Left ventricle myocardium inferior (tissue), 1 donor: ENCODE measurements at regions not wholly inside any gene's neighbourhood (a gene's known extent, or its start where the extent isn't known, plus 50 kb on each side); places are given as distances from the start of the nearest gene placed in this dataset.

Experiments used
- DNase-seq: peaks from one replicate; pipeline ENCODE4 v3.0.0-alpha.2; 2020
- H3K27ac ChIP-seq: fragments of 200-600 bp; replicated peaks from 2 replicates; pipeline ENCODE4 v1.8.0; 2021
- H3K27me3 ChIP-seq: fragments of 200-600 bp; 2 replicates; pipeline ENCODE4 v1.8.0; 2021; ENCODE audit warnings: low read depth
- H3K36me3 ChIP-seq: fragments of 200-600 bp; 2 replicates; pipeline ENCODE4 v1.8.0; 2021
- H3K4me1 ChIP-seq: fragments of 200-600 bp; 2 replicates; pipeline ENCODE4 v1.8.0; 2021
- H3K4me3 ChIP-seq: fragments of 200-600 bp; 2 replicates; pipeline ENCODE4 v1.8.0; 2021; ENCODE audit warnings: mild to moderate bottlenecking, moderate library complexity
- H3K9me3 ChIP-seq: fragments of 200-600 bp; replicated peaks from 2 replicates; pipeline ENCODE4 v1.8.0; 2021
- intact Hi-C: fragments of 100-400 bp; cut with micrococcal nuclease; formaldehyde crosslinking; loops from one replicate; pipeline ENCODE4 v1.11.0; 2022
- TF ChIP-seq, protein P1 (sequence below): fragments of 200-600 bp; IDR thresholded peaks from 2 replicates; pipeline ENCODE4 v1.8.0; 2021; ENCODE audit warnings: antibody characterized with exemption, mild to moderate bottlenecking, borderline replicate concordance
- donor health status: DM: no; HTN: yes; CAD: no; lungs with severe emphysema.

DNA sequence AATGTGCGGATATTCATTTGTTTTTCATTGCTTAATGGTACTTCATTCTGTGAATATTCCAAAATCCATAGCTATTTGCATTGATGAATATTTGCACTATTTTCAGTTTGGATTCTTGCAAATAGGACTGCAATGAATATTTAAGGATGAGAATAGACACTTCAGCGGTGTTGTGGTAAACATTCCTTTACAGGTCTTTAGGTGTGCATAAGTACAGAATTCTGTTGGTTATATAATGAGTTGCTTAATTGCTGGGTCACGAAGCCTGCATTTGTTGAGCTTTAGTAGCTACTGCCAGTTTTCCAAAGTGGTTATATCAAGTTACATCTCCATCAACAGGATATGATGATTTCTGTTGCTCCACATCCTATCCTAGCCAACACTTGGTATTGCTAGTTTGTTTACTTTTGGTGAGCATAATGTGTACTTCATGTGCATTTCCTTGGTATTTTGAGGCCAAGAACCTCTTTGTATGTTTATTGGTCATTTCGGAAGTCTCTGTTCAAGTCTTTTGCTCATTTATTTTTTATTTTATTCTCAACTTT lies 64.2 kb upstream of the CYYR1 start:
- no peak overlapping the region for H3K27ac ChIP-seq

GRCh38 chr21:26635681-26636080 lies 62.6 kb upstream of the CYYR1 start:
- intact Hi-C loops: no loop called here
- TF ChIP-seq, protein P1, sequence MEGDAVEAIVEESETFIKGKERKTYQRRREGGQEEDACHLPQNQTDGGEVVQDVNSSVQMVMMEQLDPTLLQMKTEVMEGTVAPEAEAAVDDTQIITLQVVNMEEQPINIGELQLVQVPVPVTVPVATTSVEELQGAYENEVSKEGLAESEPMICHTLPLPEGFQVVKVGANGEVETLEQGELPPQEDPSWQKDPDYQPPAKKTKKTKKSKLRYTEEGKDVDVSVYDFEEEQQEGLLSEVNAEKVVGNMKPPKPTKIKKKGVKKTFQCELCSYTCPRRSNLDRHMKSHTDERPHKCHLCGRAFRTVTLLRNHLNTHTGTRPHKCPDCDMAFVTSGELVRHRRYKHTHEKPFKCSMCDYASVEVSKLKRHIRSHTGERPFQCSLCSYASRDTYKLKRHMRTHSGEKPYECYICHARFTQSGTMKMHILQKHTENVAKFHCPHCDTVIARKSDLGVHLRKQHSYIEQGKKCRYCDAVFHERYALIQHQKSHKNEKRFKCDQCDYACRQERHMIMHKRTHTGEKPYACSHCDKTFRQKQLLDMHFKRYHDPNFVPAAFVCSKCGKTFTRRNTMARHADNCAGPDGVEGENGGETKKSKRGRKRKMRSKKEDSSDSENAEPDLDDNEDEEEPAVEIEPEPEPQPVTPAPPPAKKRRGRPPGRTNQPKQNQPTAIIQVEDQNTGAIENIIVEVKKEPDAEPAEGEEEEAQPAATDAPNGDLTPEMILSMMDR: no peak
- H3K27ac ChIP-seq: no peak overlapping the region
- H3K36me3 ChIP-seq: no peaks in the 10 kb centered on the region
- DNase-seq: no peak
- H3K4me1 ChIP-seq: no peaks in the 10 kb centered on the region
- no peaks in the 10 kb centered on the region for H3K27me3 ChIP-seq
- peaks cover 33% of the 10 kb centered on the region for H3K9me3 ChIP-seq
- no peak overlapping the region for H3K4me3 ChIP-seq

More for the DNA sequence above, 64.2 kb upstream of the CYYR1 start:
- Histone ChIP-seq H3K27me3 (no peaks in the 10 kb centered on the region), H3K4me1 (no peaks in the 10 kb centered on the region), H3K4me3 (no peak overlapping the region), H3K9me3 (peaks cover 17% of the 10 kb centered on the region), H3K36me3 (no peaks in the 10 kb centered on the region)
- intact Hi-C loops: no loop called here
- TF ChIP-seq, protein P1: no peak
- DNase-seq: no peak

DNA sequence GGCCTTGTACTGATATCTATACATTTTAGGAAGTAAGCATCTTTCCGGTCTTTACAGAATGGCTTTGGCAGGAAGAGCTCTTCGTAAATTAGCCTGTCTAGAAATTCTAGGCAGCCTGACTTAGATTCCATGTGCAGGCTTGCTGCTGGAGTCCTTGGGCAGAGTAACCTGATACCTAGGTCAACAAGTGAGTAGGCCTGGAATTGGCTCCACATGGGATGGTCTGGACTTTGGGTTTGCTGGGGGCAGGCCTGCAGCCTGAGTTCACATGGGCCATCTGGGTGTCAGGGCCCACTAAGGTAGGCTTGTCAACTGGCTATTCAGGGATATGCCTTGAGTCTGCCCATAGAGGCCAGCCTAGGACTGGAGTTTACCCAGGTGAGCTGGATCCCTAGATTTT lies 59.6 kb upstream of the CYYR1 start:
- Histone ChIP-seq H3K36me3 (no peaks in the 10 kb centered on the region), H3K4me1 (no peaks in the 10 kb centered on the region), H3K9me3 (peaks cover 40% of the 10 kb centered on the region), H3K27ac (no peak overlapping the region), H3K27me3 (no peaks in the 10 kb centered on the region), H3K4me3 (no peak overlapping the region)
- DNase-seq: no peak
- TF ChIP-seq, protein P1: no peak
- intact Hi-C loops: no loop called here

GRCh38 chr21:26626187-26626586 lies 53.1 kb upstream of the CYYR1 start:
- TF ChIP-seq, protein P1: no peak
- Histone ChIP-seq H3K4me3 (no peak overlapping the region), H3K27me3 (no peaks in the 10 kb centered on the region), H3K27ac (no peak overlapping the region), H3K36me3 (no peaks in the 10 kb centered on the region), H3K9me3 (peaks cover 32% of the 10 kb centered on the region), H3K4me1 (no peaks in the 10 kb centered on the region)
- DNase-seq: no peak
- intact Hi-C loops: no loop called here

GRCh38 chr21:26624983-26625519 lies 52.0 kb upstream of the CYYR1 start:
- Histone ChIP-seq H3K4me3 (no peak overlapping the region), H3K9me3 (peaks cover 21% of the 10 kb centered on the region), H3K27me3 (no peaks in the 10 kb centered on the region), H3K27ac (no peak overlapping the region), H3K36me3 (no peaks in the 10 kb centered on the region), H3K4me1 (no peaks in the 10 kb centered on the region)
- no peak for DNase-seq
- intact Hi-C loops: no loop called here
- TF ChIP-seq, protein P1: no peak
